ENCODE measurements at regions not wholly inside any gene's neighbourhood (a gene's known extent, or its start where the extent isn't known, plus 50 kb on each side); places are given as distances from the start of the nearest gene placed in this dataset.

GRCh38 chr6:44012078-44012493, 115.2 kb downstream of the MRPL14 start:
- 51% methylated on average over 3 of the region's 3 CpGs for WGBS (ENCODE audit: low lambda C conversion rate)
- no peak for DNase-seq
- no peaks in the 10 kb centered on the region for H4K20me1 ChIP-seq (ENCODE audit: insufficient read depth)
- peak overlapping the region; percentile 54; the same call in 1 of the 2 replicates for H3K4me2 ChIP-seq
- H2AFZ ChIP-seq (ENCODE audit: low read depth) = no peak overlapping the region
- H3K36me3 ChIP-seq (replicated peaks in 1 of 2; ENCODE audit: control insufficient read depth in 1 of 2, insufficient read depth in 2 of 2, low read length in 1 of 2) = no peaks in the 10 kb centered on the region
- TF ChIP-seq, protein P1, sequence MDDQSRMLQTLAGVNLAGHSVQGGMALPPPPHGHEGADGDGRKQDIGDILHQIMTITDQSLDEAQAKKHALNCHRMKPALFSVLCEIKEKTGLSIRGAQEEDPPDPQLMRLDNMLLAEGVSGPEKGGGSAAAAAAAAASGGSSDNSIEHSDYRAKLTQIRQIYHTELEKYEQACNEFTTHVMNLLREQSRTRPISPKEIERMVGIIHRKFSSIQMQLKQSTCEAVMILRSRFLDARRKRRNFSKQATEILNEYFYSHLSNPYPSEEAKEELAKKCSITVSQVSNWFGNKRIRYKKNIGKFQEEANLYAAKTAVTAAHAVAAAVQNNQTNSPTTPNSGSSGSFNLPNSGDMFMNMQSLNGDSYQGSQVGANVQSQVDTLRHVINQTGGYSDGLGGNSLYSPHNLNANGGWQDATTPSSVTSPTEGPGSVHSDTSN (IDR thresholded peaks at IDR 0.05) = peak; percentile 56
- peak; percentile 51 for TF ChIP-seq TCF12 (IDR thresholded peaks at IDR 0.05)
- peak; percentile 31; the same call in 1 of the 2 replicates for TF ChIP-seq JUND (IDR thresholded peaks at IDR 0.05)
- peak; percentile 30; the same call in 1 of the 2 replicates for TF ChIP-seq FOSL2 (IDR thresholded peaks at IDR 0.05; ENCODE audit: borderline replicate concordance, low read depth)
- TF ChIP-seq, protein P2, sequence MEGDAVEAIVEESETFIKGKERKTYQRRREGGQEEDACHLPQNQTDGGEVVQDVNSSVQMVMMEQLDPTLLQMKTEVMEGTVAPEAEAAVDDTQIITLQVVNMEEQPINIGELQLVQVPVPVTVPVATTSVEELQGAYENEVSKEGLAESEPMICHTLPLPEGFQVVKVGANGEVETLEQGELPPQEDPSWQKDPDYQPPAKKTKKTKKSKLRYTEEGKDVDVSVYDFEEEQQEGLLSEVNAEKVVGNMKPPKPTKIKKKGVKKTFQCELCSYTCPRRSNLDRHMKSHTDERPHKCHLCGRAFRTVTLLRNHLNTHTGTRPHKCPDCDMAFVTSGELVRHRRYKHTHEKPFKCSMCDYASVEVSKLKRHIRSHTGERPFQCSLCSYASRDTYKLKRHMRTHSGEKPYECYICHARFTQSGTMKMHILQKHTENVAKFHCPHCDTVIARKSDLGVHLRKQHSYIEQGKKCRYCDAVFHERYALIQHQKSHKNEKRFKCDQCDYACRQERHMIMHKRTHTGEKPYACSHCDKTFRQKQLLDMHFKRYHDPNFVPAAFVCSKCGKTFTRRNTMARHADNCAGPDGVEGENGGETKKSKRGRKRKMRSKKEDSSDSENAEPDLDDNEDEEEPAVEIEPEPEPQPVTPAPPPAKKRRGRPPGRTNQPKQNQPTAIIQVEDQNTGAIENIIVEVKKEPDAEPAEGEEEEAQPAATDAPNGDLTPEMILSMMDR (IDR thresholded peaks at IDR 0.05) = no peak
- no peak for TF ChIP-seq EZH2phosphoT487 (IDR thresholded peaks at IDR 0.05; ENCODE audit: borderline replicate concordance, low read depth)
- peaks cover 23 to 28% of the 10 kb centered on the region in 2 experiments; a peak in 3 of 4 replicates for H3K4me1 ChIP-seq (ENCODE audit: control insufficient read depth in 1 of 2, insufficient read depth in 2 of 2, low read depth in 1 of 2, low read length in 1 of 2)
- peak overlapping the region in 1 of 2 experiments; percentile 80; a peak in 2 of 4 replicates for H3K27ac ChIP-seq (ENCODE audit: low read depth in 2 of 2, low read length in 1 of 2)
- H3K9ac ChIP-seq = no peak overlapping the region
- no peak overlapping the region for H3K4me3 ChIP-seq (ENCODE audit: low read depth in 2 of 2, low read length in 1 of 2)
- H3F3A ChIP-seq (replicated peaks; ENCODE audit: insufficient read depth) = peaks cover 26% of the 10 kb centered on the region
- H3K9me2 ChIP-seq = no peaks in the 10 kb centered on the region
- POLR2A ChIA-PET = no interaction called here
- peaks cover 3% of the 10 kb centered on the region; the same call in 1 of the 2 replicates for H3K9me3 ChIP-seq
- no peaks in the 10 kb centered on the region for H3K79me2 ChIP-seq (ENCODE audit: insufficient read depth)
- CTCF ChIA-PET = interaction anchor here (1.1 to 2.0 kb wide), 4 partner anchors 11 to 243 kb away, joined by 3 to 7 read pairs (median 4); partner anchors contain the start of gene VEGFA
- H3K27me3 ChIP-seq (ENCODE audit: insufficient read depth) = no peaks in the 10 kb centered on the region

- CTCF ChIA-PET = interaction anchor here (0.6 to 3.1 kb wide), 8 partner anchors 17 to 285 kb away, joined by 3 to 15 read pairs (median 4); partner anchors contain the start of gene VEGFA
- TF ChIP-seq, protein P3, sequence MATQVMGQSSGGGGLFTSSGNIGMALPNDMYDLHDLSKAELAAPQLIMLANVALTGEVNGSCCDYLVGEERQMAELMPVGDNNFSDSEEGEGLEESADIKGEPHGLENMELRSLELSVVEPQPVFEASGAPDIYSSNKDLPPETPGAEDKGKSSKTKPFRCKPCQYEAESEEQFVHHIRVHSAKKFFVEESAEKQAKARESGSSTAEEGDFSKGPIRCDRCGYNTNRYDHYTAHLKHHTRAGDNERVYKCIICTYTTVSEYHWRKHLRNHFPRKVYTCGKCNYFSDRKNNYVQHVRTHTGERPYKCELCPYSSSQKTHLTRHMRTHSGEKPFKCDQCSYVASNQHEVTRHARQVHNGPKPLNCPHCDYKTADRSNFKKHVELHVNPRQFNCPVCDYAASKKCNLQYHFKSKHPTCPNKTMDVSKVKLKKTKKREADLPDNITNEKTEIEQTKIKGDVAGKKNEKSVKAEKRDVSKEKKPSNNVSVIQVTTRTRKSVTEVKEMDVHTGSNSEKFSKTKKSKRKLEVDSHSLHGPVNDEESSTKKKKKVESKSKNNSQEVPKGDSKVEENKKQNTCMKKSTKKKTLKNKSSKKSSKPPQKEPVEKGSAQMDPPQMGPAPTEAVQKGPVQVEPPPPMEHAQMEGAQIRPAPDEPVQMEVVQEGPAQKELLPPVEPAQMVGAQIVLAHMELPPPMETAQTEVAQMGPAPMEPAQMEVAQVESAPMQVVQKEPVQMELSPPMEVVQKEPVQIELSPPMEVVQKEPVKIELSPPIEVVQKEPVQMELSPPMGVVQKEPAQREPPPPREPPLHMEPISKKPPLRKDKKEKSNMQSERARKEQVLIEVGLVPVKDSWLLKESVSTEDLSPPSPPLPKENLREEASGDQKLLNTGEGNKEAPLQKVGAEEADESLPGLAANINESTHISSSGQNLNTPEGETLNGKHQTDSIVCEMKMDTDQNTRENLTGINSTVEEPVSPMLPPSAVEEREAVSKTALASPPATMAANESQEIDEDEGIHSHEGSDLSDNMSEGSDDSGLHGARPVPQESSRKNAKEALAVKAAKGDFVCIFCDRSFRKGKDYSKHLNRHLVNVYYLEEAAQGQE (IDR thresholded peaks at IDR 0.05; ENCODE audit: low read depth, low read length) = no peak
- no peak for TF ChIP-seq TAF1 (IDR thresholded peaks at IDR 0.05; ENCODE audit: borderline replicate concordance, low read depth, low read length)
- TF ChIP-seq POLR2AphosphoS5 (IDR thresholded peaks at IDR 0.05; ENCODE audit: low read depth, low read length) = no peak
- TF ChIP-seq YY1 (IDR thresholded peaks at IDR 0.05; ENCODE audit: low read depth) = no peak
- TF ChIP-seq, protein P4, sequence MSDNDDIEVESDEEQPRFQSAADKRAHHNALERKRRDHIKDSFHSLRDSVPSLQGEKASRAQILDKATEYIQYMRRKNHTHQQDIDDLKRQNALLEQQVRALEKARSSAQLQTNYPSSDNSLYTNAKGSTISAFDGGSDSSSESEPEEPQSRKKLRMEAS (IDR thresholded peaks at IDR 0.05; ENCODE audit: low read depth) = no peak
- TF ChIP-seq, protein P5, sequence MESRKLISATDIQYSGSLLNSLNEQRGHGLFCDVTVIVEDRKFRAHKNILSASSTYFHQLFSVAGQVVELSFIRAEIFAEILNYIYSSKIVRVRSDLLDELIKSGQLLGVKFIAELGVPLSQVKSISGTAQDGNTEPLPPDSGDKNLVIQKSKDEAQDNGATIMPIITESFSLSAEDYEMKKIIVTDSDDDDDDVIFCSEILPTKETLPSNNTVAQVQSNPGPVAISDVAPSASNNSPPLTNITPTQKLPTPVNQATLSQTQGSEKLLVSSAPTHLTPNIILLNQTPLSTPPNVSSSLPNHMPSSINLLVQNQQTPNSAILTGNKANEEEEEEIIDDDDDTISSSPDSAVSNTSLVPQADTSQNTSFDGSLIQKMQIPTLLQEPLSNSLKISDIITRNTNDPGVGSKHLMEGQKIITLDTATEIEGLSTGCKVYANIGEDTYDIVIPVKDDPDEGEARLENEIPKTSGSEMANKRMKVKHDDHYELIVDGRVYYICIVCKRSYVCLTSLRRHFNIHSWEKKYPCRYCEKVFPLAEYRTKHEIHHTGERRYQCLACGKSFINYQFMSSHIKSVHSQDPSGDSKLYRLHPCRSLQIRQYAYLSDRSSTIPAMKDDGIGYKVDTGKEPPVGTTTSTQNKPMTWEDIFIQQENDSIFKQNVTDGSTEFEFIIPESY (IDR thresholded peaks at IDR 0.05; ENCODE audit: borderline replicate concordance, low read depth) = no peak
- no peak for TF ChIP-seq SMC3 (IDR thresholded peaks at IDR 0.05; ENCODE audit: low read depth, low read length)
- no peak for TF ChIP-seq FOSL2 (IDR thresholded peaks at IDR 0.05; ENCODE audit: borderline replicate concordance, low read depth)
- TF ChIP-seq, protein P2 (IDR thresholded peaks at IDR 0.05) = no peak
- no peak for TF ChIP-seq RXRA (IDR thresholded peaks at IDR 0.05; ENCODE audit: borderline replicate concordance, low read depth)
Measured at GRCh38 chr6:44011350-44011920, 115.8 kb downstream of the MRPL14 start.

More at GRCh38 chr6:44011350-44011920, 115.8 kb downstream of the MRPL14 start:
- Histone ChIP-seq H3K27me3 (ENCODE audit: insufficient read depth) (no peaks in the 10 kb centered on the region), H2AFZ (ENCODE audit: low read depth) (no peak overlapping the region), H3K79me2 (ENCODE audit: insufficient read depth) (no peaks in the 10 kb centered on the region), H4K20me1 (ENCODE audit: insufficient read depth) (no peaks in the 10 kb centered on the region), H3K9me3 (no peaks in the 10 kb centered on the region), H3K36me3 (replicated peaks in 1 of 2; ENCODE audit: control insufficient read depth in 1 of 2, insufficient read depth in 2 of 2, low read length in 1 of 2) (no peaks in the 10 kb centered on the region), H3K4me2 (peak overlapping the region; percentile 54), H3K4me3 (ENCODE audit: low read depth in 2 of 2, low read length in 1 of 2) (no peak overlapping the region), H3K9ac (peak overlapping the region; percentile 22; the same call in 1 of the 2 replicates), H3F3A (replicated peaks; ENCODE audit: insufficient read depth) (peaks cover 26% of the 10 kb centered on the region), H3K4me1 (ENCODE audit: control insufficient read depth in 1 of 2, insufficient read depth in 2 of 2, low read depth in 1 of 2, low read length in 1 of 2) (peaks cover 23 to 31% of the 10 kb centered on the region in 2 experiments; a peak in 3 of 4 replicates), H3K9me2 (no peaks in the 10 kb centered on the region), H3K27ac (ENCODE audit: low read depth in 2 of 2, low read length in 1 of 2) (peak overlapping the region; percentile 2 to 80; a peak in 3 of 4 replicates)
- POLR2A ChIA-PET = interaction anchor here (1.0 kb wide), 1 partner anchor 8 kb away, joined by 3 read pairs; no protein-coding TSS in a partner anchor
- no peak for DNase-seq
- 95% methylated on average over 2 of the region's 2 CpGs for WGBS (ENCODE audit: low lambda C conversion rate)

Data from SK-N-SH (cell line).